ENCODE measurements at regions not wholly inside any gene's neighbourhood (a gene's known extent, or its start where the extent isn't known, plus 50 kb on each side); places are given as distances from the start of the nearest gene placed in this dataset.

- ChIA-PET POLR2A (no interaction called here), CTCF (no interaction called here)
- Histone ChIP-seq H3K27ac (ENCODE audit: low read depth, low read length) (no peak overlapping the region), H3K36me3 (ENCODE audit: insufficient read depth, low read length) (no peaks in the 10 kb centered on the region), H3K4me1 (ENCODE audit: insufficient read depth, low read length) (no peaks in the 10 kb centered on the region), H3K4me3 (ENCODE audit: low read length) (no peak overlapping the region), H3K27me3 (ENCODE audit: insufficient read depth, low read length, poor library complexity, severe bottlenecking) (no peaks in the 10 kb centered on the region), H3K9me3 (ENCODE audit: low read length) (no peaks in the 10 kb centered on the region)
- Mint-ChIP-seq H3K4me3 (no peak overlapping the region), H3K27ac (no peak overlapping the region), H3K36me3 (no peaks in the 10 kb centered on the region), H3K27me3 (no peaks in the 10 kb centered on the region), H3K9me3 (no peaks in the 10 kb centered on the region), H3K4me1 (no peaks in the 10 kb centered on the region)
- DNase-seq = no peak
Measured at GRCh38 chr4:103372002-103372558, 173.9 kb upstream of the CENPE start.

DNA sequence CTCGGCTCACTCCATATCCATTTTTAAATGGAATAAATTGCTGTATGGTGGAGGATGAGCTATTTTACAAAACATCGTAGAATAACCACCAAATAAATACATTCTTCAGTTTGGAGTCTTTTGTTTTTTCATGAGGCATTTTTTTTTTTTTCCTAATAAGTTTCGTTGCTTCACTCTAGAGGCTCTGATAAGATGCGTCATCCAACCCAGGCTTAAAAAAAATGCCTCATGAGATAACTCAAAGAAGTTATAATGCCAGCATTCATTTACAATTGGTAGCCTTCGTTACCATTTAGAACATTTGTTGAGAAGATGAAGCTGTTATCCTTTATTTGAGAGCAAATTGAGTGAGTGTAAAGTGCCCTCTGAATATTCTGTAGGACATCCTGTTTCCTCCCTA is 172.2 kb upstream of the CENPE start:
- Histone ChIP-seq H3K27me3 (ENCODE audit: insufficient read depth, low read length, poor library complexity, severe bottlenecking) (no peaks in the 10 kb centered on the region), H3K4me1 (ENCODE audit: insufficient read depth, low read length) (no peaks in the 10 kb centered on the region), H3K27ac (ENCODE audit: low read depth, low read length) (no peak overlapping the region), H3K36me3 (ENCODE audit: insufficient read depth, low read length) (no peaks in the 10 kb centered on the region), H3K4me3 (ENCODE audit: low read length) (no peak overlapping the region), H3K9me3 (ENCODE audit: low read length) (no peaks in the 10 kb centered on the region)
- Mint-ChIP-seq H3K4me3 (no peak overlapping the region), H3K36me3 (no peaks in the 10 kb centered on the region), H3K27me3 (no peaks in the 10 kb centered on the region), H3K9me3 (no peaks in the 10 kb centered on the region), H3K4me1 (no peaks in the 10 kb centered on the region), H3K27ac (no peak overlapping the region)
- no peak for DNase-seq
- ChIA-PET CTCF (no interaction called here), POLR2A (no interaction called here)

DNA sequence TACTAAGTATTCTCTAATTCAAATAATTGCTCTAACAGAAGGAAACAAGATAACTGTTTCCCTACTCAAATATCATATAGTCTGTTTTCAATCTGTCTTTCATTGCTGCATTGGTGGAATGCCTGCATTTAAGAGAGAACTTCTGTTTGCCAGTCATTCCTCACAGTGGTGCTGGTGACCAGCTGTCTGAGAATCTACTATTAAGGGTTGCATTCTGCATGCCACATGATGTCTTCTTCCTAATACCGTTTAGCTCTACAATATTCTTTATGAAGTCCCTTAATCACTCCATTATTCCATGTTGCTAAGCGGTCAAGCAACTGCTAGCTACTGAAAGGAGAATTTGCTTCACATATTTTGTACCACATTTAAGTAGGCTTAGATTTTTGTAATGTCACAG is 167.1 kb upstream of the CENPE start:
- Mint-ChIP-seq H3K36me3 (no peaks in the 10 kb centered on the region), H3K27me3 (peaks cover 0 to 1% of the 10 kb centered on the region in 2 donors), H3K27ac (no peak overlapping the region), H3K4me1 (no peaks in the 10 kb centered on the region), H3K9me3 (peaks cover 4 to 6% (median 4%) of the 10 kb centered on the region in 5 donors), H3K4me3 (no peak overlapping the region)
- Histone ChIP-seq H3K36me3 (ENCODE audit: insufficient read depth, low read length) (no peaks in the 10 kb centered on the region), H3K4me3 (ENCODE audit: low read length) (no peak overlapping the region), H3K27me3 (ENCODE audit: insufficient read depth, low read length, poor library complexity, severe bottlenecking) (no peaks in the 10 kb centered on the region), H3K27ac (ENCODE audit: low read depth, low read length) (no peak overlapping the region), H3K9me3 (ENCODE audit: low read length) (no peaks in the 10 kb centered on the region), H3K4me1 (ENCODE audit: insufficient read depth, low read length) (no peaks in the 10 kb centered on the region)
- CTCF ChIA-PET = no interaction called here
- no peak for DNase-seq
- POLR2A ChIA-PET = no interaction called here

DNA sequence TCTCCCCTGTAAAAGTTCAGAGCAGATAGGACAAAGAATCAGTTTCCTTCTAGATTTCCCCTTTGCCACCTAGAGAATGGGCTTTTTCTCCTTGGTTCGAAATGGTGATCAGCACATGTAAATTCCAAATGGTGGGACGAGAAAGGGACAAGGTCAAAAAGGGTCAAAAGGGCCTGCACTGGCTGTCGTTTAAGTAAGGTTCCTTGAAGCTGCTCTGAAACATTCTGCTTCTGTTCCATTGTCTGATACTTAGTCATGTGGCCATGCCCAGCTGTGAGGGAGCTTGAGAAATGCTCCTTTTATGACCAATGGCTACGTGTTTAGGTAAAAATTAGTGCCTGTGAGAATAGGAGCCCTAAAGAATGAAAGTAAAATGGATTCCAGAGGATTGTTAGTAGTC is 165.9 kb upstream of the CENPE start:
- Histone ChIP-seq H3K9me3 (ENCODE audit: low read length) (no peaks in the 10 kb centered on the region), H3K36me3 (ENCODE audit: insufficient read depth, low read length) (no peaks in the 10 kb centered on the region), H3K4me3 (ENCODE audit: low read length) (no peak overlapping the region), H3K27me3 (ENCODE audit: insufficient read depth, low read length, poor library complexity, severe bottlenecking) (no peaks in the 10 kb centered on the region), H3K4me1 (ENCODE audit: insufficient read depth, low read length) (no peaks in the 10 kb centered on the region), H3K27ac (ENCODE audit: low read depth, low read length) (no peak overlapping the region)
- ChIA-PET CTCF (no interaction called here), POLR2A (no interaction called here)
- no peak for DNase-seq
- Mint-ChIP-seq H3K4me1 (no peaks in the 10 kb centered on the region), H3K36me3 (no peaks in the 10 kb centered on the region), H3K4me3 (no peak overlapping the region), H3K27me3 (peaks cover 0 to 1% of the 10 kb centered on the region in 2 donors), H3K9me3 (peaks cover 5 to 11% (median 10%) of the 10 kb centered on the region in 5 donors), H3K27ac (no peak overlapping the region)

DNA sequence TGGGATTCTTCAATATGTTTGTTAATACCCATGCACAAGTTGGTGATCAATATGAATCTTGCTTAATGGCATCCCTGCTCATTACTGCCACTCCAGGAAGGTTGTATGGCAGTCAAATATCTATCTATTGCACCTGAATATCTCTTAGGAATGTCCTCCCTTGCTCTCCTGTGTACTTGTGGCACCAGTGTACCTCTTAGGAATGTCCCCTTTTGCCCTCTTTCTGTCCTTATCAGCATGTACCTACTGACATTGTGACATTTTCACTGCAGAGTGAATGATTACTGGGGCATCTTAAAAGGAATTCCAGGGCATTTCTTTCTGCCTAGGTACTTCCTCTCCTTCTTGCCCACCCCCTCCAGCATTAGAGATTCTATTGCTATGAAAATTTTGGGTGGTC is 163.8 kb upstream of the CENPE start:
- POLR2A ChIA-PET = no interaction called here
- no peak overlapping the region for H3K27ac ChIP-seq (ENCODE audit: low read depth, low read length)
- CTCF ChIA-PET = no interaction called here
- no peaks in the 10 kb centered on the region for H3K27me3 ChIP-seq (ENCODE audit: insufficient read depth, low read length, poor library complexity, severe bottlenecking)
- no peak for DNase-seq
- Mint-ChIP-seq H3K27me3 (peaks cover 0 to 1% of the 10 kb centered on the region in 2 donors), H3K27ac (no peak overlapping the region), H3K4me3 (no peak overlapping the region), H3K4me1 (no peaks in the 10 kb centered on the region), H3K9me3 (peaks cover 6 to 12% (median 10%) of the 10 kb centered on the region in 5 donors), H3K36me3 (no peaks in the 10 kb centered on the region)
- no peaks in the 10 kb centered on the region for H3K9me3 ChIP-seq (ENCODE audit: low read length)
- H3K4me1 ChIP-seq (ENCODE audit: insufficient read depth, low read length) = no peaks in the 10 kb centered on the region
- H3K4me3 ChIP-seq (ENCODE audit: low read length) = no peak overlapping the region
- no peaks in the 10 kb centered on the region for H3K36me3 ChIP-seq (ENCODE audit: insufficient read depth, low read length)

- H3K4me3 Mint-ChIP-seq = no peak overlapping the region
- no peaks in the 10 kb centered on the region for H3K27me3 ChIP-seq (ENCODE audit: insufficient read depth, low read length, poor library complexity, severe bottlenecking)
- CTCF ChIA-PET = no interaction called here
Measured at GRCh38 chr4:103359900-103360299, 161.8 kb upstream of the CENPE start.

GRCh38 chr4:103354006-103354405 is 155.9 kb upstream of the CENPE start:
- Mint-ChIP-seq H3K4me3 (no peak overlapping the region), H3K27ac (no peak overlapping the region), H3K9me3 (peaks cover 0 to 8% (median under 1%) of the 10 kb centered on the region in 5 donors), H3K36me3 (no peaks in the 10 kb centered on the region), H3K4me1 (no peaks in the 10 kb centered on the region), H3K27me3 (peaks cover 0 to 2% of the 10 kb centered on the region in 2 donors)
- DNase-seq = no peak
- H3K36me3 ChIP-seq (ENCODE audit: insufficient read depth, low read length) = no peaks in the 10 kb centered on the region
- H3K27ac ChIP-seq (ENCODE audit: low read depth, low read length) = no peak overlapping the region
- no peaks in the 10 kb centered on the region for H3K9me3 ChIP-seq (ENCODE audit: low read length)
- H3K4me1 ChIP-seq (ENCODE audit: insufficient read depth, low read length) = no peaks in the 10 kb centered on the region
- H3K4me3 ChIP-seq (ENCODE audit: low read length) = no peak overlapping the region
- CTCF ChIA-PET = no interaction called here
- no peaks in the 10 kb centered on the region for H3K27me3 ChIP-seq (ENCODE audit: insufficient read depth, low read length, poor library complexity, severe bottlenecking)
- POLR2A ChIA-PET = no interaction called here

More at GRCh38 chr4:103359900-103360299, 161.8 kb upstream of the CENPE start:
- Histone ChIP-seq H3K4me1 (ENCODE audit: insufficient read depth, low read length) (no peaks in the 10 kb centered on the region), H3K4me3 (ENCODE audit: low read length) (no peak overlapping the region), H3K27ac (ENCODE audit: low read depth, low read length) (no peak overlapping the region), H3K9me3 (ENCODE audit: low read length) (no peaks in the 10 kb centered on the region), H3K36me3 (ENCODE audit: insufficient read depth, low read length) (no peaks in the 10 kb centered on the region)
- Mint-ChIP-seq H3K36me3 (no peaks in the 10 kb centered on the region), H3K4me1 (no peaks in the 10 kb centered on the region), H3K9me3 (peaks cover 6 to 20% (median 10%) of the 10 kb centered on the region in 5 donors), H3K27me3 (peaks cover 0 to 4% of the 10 kb centered on the region in 2 donors), H3K27ac (no peak overlapping the region)
- POLR2A ChIA-PET = no interaction called here
- DNase-seq = no peak

- no peak overlapping the region for H3K4me3 Mint-ChIP-seq
- ChIA-PET CTCF (no interaction called here), POLR2A (no interaction called here)
- peaks cover 0 to 4% (median 0%) of the 10 kb centered on the region in 5 donors for H3K9me3 Mint-ChIP-seq
- Histone ChIP-seq H3K4me3 (ENCODE audit: low read length) (no peak overlapping the region), H3K4me1 (ENCODE audit: insufficient read depth, low read length) (no peaks in the 10 kb centered on the region), H3K27me3 (ENCODE audit: insufficient read depth, low read length, poor library complexity, severe bottlenecking) (no peaks in the 10 kb centered on the region), H3K36me3 (ENCODE audit: insufficient read depth, low read length) (no peaks in the 10 kb centered on the region), H3K27ac (ENCODE audit: low read depth, low read length) (no peak overlapping the region), H3K9me3 (ENCODE audit: low read length) (no peaks in the 10 kb centered on the region)
- no peak overlapping the region for H3K27ac Mint-ChIP-seq
- H3K36me3 Mint-ChIP-seq = no peaks in the 10 kb centered on the region
- no peak for DNase-seq
- peaks cover 0 to 1% of the 10 kb centered on the region in 2 donors for H3K27me3 Mint-ChIP-seq
- no peaks in the 10 kb centered on the region for H3K4me1 Mint-ChIP-seq
Measured at GRCh38 chr4:103329642-103330041, 131.5 kb upstream of the CENPE start.

DNA sequence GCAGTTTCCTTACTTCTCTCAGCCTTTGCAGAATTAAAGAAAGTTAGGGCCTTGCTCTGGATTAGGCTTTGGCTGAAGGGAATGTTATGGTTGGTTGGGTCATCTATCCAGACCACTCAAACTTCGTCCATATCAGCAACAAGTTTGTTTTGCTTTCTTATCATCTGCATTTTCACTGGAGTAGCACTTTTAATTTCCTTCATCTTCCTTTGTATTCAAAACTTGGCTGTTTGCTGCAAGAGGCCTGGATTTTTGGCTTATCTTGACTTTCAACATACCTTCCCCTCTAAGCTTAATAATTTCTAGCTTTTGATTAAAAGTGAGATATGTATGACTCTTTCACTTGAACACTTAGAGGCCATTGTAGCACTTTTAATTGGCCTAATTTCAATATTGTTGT is 126.7 kb upstream of the CENPE start:
- Mint-ChIP-seq H3K4me1 (no peaks in the 10 kb centered on the region), H3K27ac (no peak overlapping the region), H3K4me3 (no peak overlapping the region), H3K27me3 (peaks cover 0 to 1% of the 10 kb centered on the region in 2 donors), H3K9me3 (peaks cover 0 to 2% (median 0%) of the 10 kb centered on the region in 5 donors), H3K36me3 (no peaks in the 10 kb centered on the region)
- Histone ChIP-seq H3K9me3 (ENCODE audit: low read length) (no peaks in the 10 kb centered on the region), H3K36me3 (ENCODE audit: insufficient read depth, low read length) (no peaks in the 10 kb centered on the region), H3K4me3 (ENCODE audit: low read length) (no peak overlapping the region), H3K27ac (ENCODE audit: low read depth, low read length) (no peak overlapping the region), H3K27me3 (ENCODE audit: insufficient read depth, low read length, poor library complexity, severe bottlenecking) (no peaks in the 10 kb centered on the region), H3K4me1 (ENCODE audit: insufficient read depth, low read length) (no peaks in the 10 kb centered on the region)
- ChIA-PET POLR2A (no interaction called here), CTCF (no interaction called here)
- DNase-seq = no peak
